SHP77 (cell line): ENCODE measurements at regions not wholly inside any gene's neighbourhood (a gene's known extent, or its start where the extent isn't known, plus 50 kb on each side); places are given as distances from the start of the nearest gene placed in this dataset.

ENCODE experiments used
- DNase-seq, 2 experiments: peaks; one replicate each; lab custom pipeline; 2025; lab: John Stamatoyannopoulos, UW

- no peak for DNase-seq
These were observed 111.3 kb downstream of the DAD1 start for GRCh38 chr14:22477569-22478194.

DNA sequence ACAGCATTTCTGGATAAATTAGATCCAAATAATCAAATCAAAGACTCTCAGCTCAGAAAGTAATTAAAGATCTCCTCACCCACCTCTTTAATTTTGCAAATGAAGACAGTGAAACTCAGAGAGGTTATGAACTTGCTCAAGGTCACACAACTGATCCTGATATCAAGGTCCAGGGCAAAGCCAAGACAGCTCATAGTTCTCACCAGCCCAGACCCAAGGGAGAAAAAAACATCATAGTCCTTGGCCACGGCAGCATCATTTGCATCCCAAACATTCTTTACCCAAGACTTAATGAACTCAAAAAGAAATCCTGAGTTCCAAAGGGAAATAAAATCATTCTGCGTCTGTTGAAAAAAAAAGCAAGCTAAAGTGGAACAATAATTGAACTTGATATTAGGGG, 112.1 kb downstream of the DAD1 start:
- DNase-seq = no peak

GRCh38 chr14:22476005-22476751, 112.8 kb downstream of the DAD1 start:
- DNase-seq = no peak

- no peak for DNase-seq
These were observed 113.6 kb downstream of the DAD1 start for GRCh38 chr14:22475381-22475780.

- DNase-seq = no peak
These were observed 114.2 kb downstream of the DAD1 start for GRCh38 chr14:22474730-22475351.

GRCh38 chr14:22472935-22473854, 115.8 kb downstream of the DAD1 start:
- DNase-seq = peak; percentile 22 to 38

DNA sequence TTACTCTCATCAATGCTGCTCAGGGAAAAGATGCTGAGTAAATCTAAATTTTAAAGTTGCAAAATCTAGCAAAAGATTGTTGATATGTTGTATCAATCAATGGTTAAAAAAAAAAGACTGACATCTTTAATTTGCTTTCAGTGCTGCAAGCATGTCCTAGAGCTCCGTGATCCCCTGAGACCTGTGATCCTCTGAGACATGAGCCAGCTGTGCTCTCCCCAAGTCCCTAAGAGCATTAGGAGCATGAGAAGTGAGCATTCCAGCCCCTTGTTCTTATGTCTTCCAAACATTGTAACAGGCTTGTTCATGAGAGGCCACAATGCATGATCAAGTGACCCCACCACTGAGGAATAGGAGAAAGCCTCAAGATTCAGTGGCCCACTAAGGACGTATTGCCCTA, 116.6 kb downstream of the DAD1 start:
- DNase-seq = no peak

GRCh38 chr14:22471545-22472121, 117.4 kb downstream of the DAD1 start:
- DNase-seq = no peak

DNA sequence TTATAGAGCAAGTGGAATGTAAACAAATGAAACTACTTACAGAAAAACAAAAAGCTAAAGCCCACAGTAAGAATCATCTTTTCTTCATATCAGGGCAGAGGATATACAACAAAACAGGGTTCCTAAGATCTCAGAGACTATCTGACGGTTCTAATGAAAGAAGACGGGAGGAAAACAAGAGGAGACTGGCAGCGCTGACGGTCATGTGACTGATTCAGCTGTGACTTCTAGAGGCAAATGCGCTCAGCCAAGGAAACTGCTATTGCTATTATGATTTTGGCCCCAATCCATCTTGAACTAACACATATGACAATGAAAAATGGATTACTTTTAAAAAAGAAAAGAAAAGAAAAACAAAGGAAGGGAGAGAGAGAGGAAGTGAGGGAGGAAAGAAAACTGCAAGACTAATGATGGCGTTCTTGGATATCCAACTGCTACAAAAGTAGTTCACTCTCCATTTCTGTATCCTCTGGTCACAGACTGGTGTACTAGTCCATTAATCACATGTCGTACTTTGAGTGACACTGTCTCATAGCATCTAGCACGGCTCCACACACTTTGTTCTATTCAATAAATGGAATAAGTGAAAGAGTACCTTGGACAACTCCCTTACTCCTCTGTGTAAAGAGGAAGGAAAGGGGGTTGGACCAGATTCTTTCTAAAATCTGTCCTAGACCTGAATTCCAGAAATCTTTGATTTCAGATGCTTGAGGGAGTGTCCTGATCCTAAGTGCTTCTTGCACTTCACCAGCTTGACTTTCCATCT, 119.3 kb downstream of the DAD1 start:
- DNase-seq = no peak

DNA sequence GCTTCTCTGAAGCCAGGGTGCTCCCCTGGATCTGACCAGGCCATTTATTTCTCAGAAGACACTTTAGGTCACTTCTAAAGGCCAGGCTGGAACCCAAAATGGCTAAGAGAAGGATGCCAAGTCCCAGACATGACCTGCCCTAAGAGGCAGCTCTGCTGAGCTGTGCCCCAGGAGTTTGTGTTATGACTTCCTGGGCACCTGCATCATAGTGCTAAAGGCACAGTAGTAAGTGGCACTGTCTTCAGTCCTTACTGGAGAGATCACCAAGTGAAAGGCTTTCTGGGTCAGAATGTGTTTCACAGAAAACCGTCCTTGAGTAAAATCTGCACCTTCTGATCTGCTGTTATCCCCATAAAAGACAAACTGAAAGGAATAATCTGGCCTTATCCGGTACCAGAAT, 120.2 kb downstream of the DAD1 start:
- no peak for DNase-seq

DNA sequence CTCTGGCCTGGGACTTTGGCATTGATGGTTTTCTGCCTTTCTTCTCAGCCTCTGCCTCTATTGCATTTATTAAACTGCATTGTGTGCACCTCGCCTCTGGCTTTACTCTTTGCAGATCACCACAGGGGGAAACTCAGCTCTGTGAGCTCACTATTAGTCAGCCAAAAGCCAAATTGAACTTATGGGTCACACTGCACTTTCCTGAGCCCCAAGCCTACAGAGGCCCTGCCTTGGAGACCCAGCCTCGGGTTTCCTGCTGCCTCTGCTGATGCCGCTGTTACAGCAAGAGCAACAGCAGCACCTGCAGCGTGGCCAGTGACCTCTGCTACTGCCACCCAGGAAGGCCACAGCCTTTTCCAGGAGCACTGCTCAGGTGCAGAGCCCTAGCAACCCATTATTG, 122.5 kb downstream of the DAD1 start:
- no peak for DNase-seq

GRCh38 chr14:22465201-22465840, 123.7 kb downstream of the DAD1 start:
- DNase-seq = no peak

DNA sequence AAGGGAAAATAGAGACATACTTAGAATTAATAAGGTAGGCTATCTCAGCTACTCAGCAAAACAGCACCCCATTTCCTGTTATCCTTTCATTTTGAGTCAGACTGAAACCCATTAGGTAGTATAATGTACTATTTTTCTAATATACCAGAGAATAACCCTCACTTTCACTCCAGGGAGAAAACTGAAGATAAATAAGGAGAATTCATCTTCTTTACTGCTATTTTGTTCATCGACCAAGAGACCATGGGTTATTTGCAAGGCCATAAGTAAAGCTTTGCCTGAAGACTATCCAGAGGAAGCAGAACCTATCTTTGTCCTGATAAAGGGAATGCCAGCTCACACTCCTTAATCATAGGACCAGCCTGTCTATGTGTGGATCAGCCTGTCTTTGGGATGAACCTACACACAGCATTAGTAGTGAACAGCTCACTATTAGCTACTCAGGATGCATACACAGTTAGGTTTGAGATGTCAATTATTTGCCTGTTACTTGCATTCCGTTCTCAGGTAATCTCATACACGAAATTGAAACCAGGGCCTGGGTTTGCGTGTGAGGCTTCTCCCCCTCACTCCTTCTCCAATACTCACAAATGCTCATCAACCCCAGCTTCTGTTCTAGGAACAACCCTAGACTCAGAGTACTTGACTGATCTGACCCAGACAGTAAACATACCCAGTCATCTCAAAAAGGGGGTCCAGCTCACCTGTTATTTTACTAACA, 124.4 kb downstream of the DAD1 start:
- no peak for DNase-seq

DNA sequence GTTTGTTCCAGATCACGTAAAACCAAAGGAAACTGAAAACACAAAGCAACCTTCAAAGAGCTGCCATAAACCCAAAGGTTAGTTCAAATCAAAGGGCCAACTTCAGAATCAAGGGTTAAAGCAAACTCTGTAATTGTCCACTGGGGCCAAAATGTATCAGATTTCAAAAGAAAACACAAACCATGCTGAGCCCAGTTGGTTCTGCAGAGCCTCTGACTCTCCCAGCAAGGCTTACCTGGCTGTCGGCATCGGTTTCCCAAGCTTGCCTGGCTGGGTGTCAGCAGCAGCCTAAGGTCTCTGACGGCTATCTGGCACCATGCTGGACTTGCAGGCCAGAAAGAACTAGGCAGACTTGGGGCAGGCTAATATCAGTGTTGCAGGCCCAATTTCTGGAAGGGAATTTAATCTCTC, 125.3 kb downstream of the DAD1 start:
- DNase-seq = no peak

GRCh38 chr14:22462923-22463322, 126.1 kb downstream of the DAD1 start:
- DNase-seq = no peak

GRCh38 chr14:22460461-22461195, 128.4 kb downstream of the DAD1 start:
- DNase-seq = no peak

DNA sequence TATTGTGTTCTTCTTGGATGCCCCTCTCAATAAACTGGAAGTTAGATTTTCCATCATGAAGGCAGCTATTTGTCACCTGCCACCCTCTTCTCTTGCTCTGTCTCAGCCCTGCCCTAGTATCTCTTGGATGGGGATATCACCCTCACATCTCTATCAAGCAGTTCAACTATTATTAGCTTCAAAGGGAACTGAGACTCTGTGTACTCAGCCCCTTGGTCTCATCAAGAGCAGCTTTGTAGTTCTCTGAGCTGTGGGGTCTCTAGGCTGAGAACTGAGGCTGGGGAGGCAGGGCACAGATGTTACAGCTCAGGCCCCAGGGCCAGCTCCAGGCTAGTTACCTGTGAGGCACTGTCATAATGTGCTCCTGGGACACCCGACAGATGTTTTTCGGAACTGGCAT, 130.3 kb downstream of the DAD1 start:
- no peak for DNase-seq

GRCh38 chr14:22456998-22457594, 131.9 kb downstream of the DAD1 start:
- DNase-seq = no peak

DNA sequence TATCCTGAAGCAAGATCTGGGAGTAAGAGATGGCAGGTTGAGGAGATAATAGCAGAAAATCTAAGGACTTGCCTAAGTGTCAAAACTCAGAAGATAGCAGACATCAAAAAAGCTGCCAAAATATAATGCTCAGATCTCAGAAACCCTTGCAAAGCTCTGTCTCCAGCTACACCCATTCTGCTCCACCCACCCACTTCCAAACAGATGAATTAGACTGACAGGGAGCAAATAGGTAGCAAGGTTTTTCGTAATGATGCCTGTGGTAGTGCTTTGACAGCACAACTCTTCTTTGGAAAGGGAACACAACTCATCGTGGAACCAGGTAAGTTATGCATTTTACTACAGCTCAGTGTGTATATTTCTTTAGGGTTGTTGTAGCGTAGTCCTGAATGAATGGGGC, 132.6 kb downstream of the DAD1 start:
- no peak for DNase-seq
